ENCODE measurements at regions not wholly inside any gene's neighbourhood (a gene's known extent, or its start where the extent isn't known, plus 50 kb on each side); places are given as distances from the start of the nearest gene placed in this dataset.

DNA sequence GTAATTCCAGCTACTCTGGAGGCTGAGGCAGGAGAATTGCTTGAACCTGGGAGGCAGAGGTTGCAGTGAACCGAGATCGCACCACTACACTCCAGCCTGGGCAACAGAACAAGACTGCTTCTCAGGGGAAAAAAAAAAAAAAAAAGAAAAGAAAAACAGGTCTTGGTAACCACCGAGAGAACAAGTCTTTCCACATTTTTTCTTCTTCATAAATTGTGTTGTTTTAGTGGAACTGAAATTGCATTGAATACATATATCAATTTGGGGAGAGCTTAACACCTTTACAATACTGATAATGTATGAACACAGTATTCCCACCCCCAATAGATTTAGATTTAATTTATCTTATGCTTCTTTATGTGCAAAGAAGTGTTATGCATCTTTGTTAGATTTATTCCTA lies 70.0 kb upstream of the PLEKHG1 start:
- intact Hi-C loops (cut with micrococcal nuclease), result no loop called here
- H2AFZ ChIP-seq (ENCODE audit: low read length), result no peak overlapping the region
- H3K9me3 ChIP-seq (ENCODE audit: low read length), result no peaks in the 10 kb centered on the region
- no peaks in the 10 kb centered on the region for H3K36me3 ChIP-seq (ENCODE audit: low read depth, low read length)
- ChIA-PET CTCF (no interaction called here), POLR2A (ENCODE audit: unreplicated experiment) (no interaction called here)
- H3K9me2 ChIP-seq (replicated peaks; ENCODE audit: low read length), result no peaks in the 10 kb centered on the region
- no peaks in the 10 kb centered on the region for H3K79me2 ChIP-seq (ENCODE audit: low read length)
- H4K20me1 ChIP-seq (ENCODE audit: low read length), result no peaks in the 10 kb centered on the region
- H3K4me3 ChIP-seq (ENCODE audit: low read length), result no peak overlapping the region
- H3K27me3 ChIP-seq (ENCODE audit: low read length), result no peaks in the 10 kb centered on the region
- H3K27ac ChIP-seq (ENCODE audit: low read length), result no peak overlapping the region
- H3K4me2 ChIP-seq (ENCODE audit: low read length), result no peak overlapping the region
- ATAC-seq, result no peak
- no peak for TF ChIP-seq CTCF (conservative IDR thresholded peaks at IDR 0.05; ENCODE audit: low read depth, low read length)
- TF ChIP-seq EZH2phosphoT487 (IDR thresholded peaks at IDR 0.05; ENCODE audit: borderline replicate concordance, low read length), result no peak
- no peak for TF ChIP-seq EZH2 (IDR thresholded peaks at IDR 0.05; ENCODE audit: low read length, unreplicated experiment)
- no TSS peak for BruUV-seq (replicated peaks)
- no peak overlapping the region for H3K9ac ChIP-seq (ENCODE audit: low read length)
- no peaks in the 10 kb centered on the region for H3F3A ChIP-seq (ENCODE audit: low read length, unreplicated experiment)
- DNase-seq, result peak; percentile 28
- H3K4me1 ChIP-seq (ENCODE audit: insufficient read depth, low read length), result peaks cover 6% of the 10 kb centered on the region; the same call in 1 of the 2 replicates

DNA sequence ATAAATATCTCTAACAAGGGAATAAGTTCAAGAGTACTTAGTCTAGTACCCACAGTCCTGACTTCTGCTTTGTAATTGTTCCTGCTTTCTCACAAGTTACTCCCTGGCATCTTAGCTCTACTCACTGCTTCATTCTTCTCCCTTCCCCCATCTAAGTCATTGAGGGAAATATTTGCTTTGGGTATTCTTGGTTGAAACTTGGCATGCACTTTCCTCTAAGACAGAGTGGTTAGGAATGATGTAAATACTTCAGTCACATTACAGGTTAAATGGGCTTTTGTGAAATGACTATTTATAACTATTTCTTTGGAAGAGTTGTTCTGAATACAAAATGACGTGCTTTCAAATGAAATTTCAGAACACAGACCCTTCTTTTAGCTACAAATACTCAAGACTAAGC lies 67.7 kb upstream of the PLEKHG1 start:
- H3K4me3 ChIP-seq (ENCODE audit: low read length), result no peak overlapping the region

GRCh38 chr6:150534553-150534952 lies 65.1 kb upstream of the PLEKHG1 start:
- no peaks in the 10 kb centered on the region for H3K9me3 ChIP-seq (ENCODE audit: low read length)
- DNase-seq (no peak), ATAC-seq (no peak)
- no peak overlapping the region for H3K4me2 ChIP-seq (ENCODE audit: low read length)
- no peak overlapping the region for H3K27ac ChIP-seq (ENCODE audit: low read length)
- H2AFZ ChIP-seq (ENCODE audit: low read length), result no peak overlapping the region
- H3K4me3 ChIP-seq (ENCODE audit: low read length), result no peak overlapping the region
- ChIA-PET POLR2A (ENCODE audit: unreplicated experiment) (no interaction called here), CTCF (no interaction called here)
- TF ChIP-seq CTCF (conservative IDR thresholded peaks at IDR 0.05; ENCODE audit: low read depth, low read length), result no peak
- TF ChIP-seq EZH2 (IDR thresholded peaks at IDR 0.05; ENCODE audit: low read length, unreplicated experiment), result no peak
- no peak for TF ChIP-seq EZH2phosphoT487 (IDR thresholded peaks at IDR 0.05; ENCODE audit: borderline replicate concordance, low read length)
- no peaks in the 10 kb centered on the region for H3K9me2 ChIP-seq (replicated peaks; ENCODE audit: low read length)
- peaks cover 11% of the 10 kb centered on the region; the same call in 1 of the 2 replicates for H3K4me1 ChIP-seq (ENCODE audit: insufficient read depth, low read length)
- no peak overlapping the region for H3K9ac ChIP-seq (ENCODE audit: low read length)
- H3K27me3 ChIP-seq (ENCODE audit: low read length), result no peaks in the 10 kb centered on the region
- no peaks in the 10 kb centered on the region for H3K79me2 ChIP-seq (ENCODE audit: low read length)
- intact Hi-C loops (cut with micrococcal nuclease), result no loop called here
- BruUV-seq (replicated peaks), result no TSS peak
- H3F3A ChIP-seq (ENCODE audit: low read length, unreplicated experiment), result no peaks in the 10 kb centered on the region
- H3K36me3 ChIP-seq (ENCODE audit: low read depth, low read length), result no peaks in the 10 kb centered on the region
- H4K20me1 ChIP-seq (ENCODE audit: low read length), result no peaks in the 10 kb centered on the region

More for the DNA sequence above, 67.7 kb upstream of the PLEKHG1 start:
- Histone ChIP-seq H3K36me3 (ENCODE audit: low read depth, low read length) (no peaks in the 10 kb centered on the region), H3K9me2 (replicated peaks; ENCODE audit: low read length) (no peaks in the 10 kb centered on the region), H3K79me2 (ENCODE audit: low read length) (no peaks in the 10 kb centered on the region), H3K4me2 (ENCODE audit: low read length) (no peak overlapping the region), H2AFZ (ENCODE audit: low read length) (no peak overlapping the region), H3K9me3 (ENCODE audit: low read length) (no peaks in the 10 kb centered on the region), H3K27me3 (ENCODE audit: low read length) (no peaks in the 10 kb centered on the region), H3K27ac (ENCODE audit: low read length) (no peak overlapping the region), H3K9ac (ENCODE audit: low read length) (no peak overlapping the region), H3K4me1 (ENCODE audit: insufficient read depth, low read length) (peaks cover 15% of the 10 kb centered on the region; the same call in 1 of the 2 replicates), H3F3A (ENCODE audit: low read length, unreplicated experiment) (no peaks in the 10 kb centered on the region), H4K20me1 (ENCODE audit: low read length) (no peaks in the 10 kb centered on the region)
- ChIA-PET CTCF (no interaction called here), POLR2A (ENCODE audit: unreplicated experiment) (no interaction called here)
- TF ChIP-seq CTCF (conservative IDR thresholded peaks at IDR 0.05; ENCODE audit: low read depth, low read length), result no peak
- TF ChIP-seq EZH2phosphoT487 (IDR thresholded peaks at IDR 0.05; ENCODE audit: borderline replicate concordance, low read length), result no peak
- TF ChIP-seq EZH2 (IDR thresholded peaks at IDR 0.05; ENCODE audit: low read length, unreplicated experiment), result no peak
- intact Hi-C loops (cut with micrococcal nuclease), result no loop called here
- BruUV-seq (replicated peaks), result no TSS peak
- DNase-seq, result no peak
- ATAC-seq, result no peak
